SK-N-SH treated with all-trans-retinoic acid at 6 μM for 48 hours (cell line): ENCODE measurements at regions not wholly inside any gene's neighbourhood (a gene's known extent, or its start where the extent isn't known, plus 50 kb on each side); places are given as distances from the start of the nearest gene placed in this dataset.
"Not testable (repeated sequence)": the region's sequence is repeated elsewhere in the genome, so short reads cannot be mapped to it uniquely, and the experiment has no call there.

Experiments used
- ARNTL ChIP-seq: fragments of 450-650 bp; formaldehyde crosslinking; IDR thresholded peaks from 2 replicates; pipeline ENCODE4 v1.5.0; 2020; ENCODE audit warnings: low read depth, mild to moderate bottlenecking, moderate library complexity, borderline replicate concordance
- BACH2 ChIP-seq: fragments of 250-450 bp; sonication (Bioruptor Pico); IDR thresholded peaks from 2 replicates; pipeline ENCODE4 v1.9.0; 2021; ENCODE audit warnings: mild to moderate bottlenecking, borderline replicate concordance

- not testable (repeated sequence) for TF ChIP-seq BACH2, ARNTL (CRISPR knock-in tag)
Observed at GRCh38 chr16:29300030-29300491, 106.5 kb downstream of the NPIPB11 start.
